H1 (cell line): ENCODE measurements at regions not wholly inside any gene's neighbourhood (a gene's known extent, or its start where the extent isn't known, plus 50 kb on each side); places are given as distances from the start of the nearest gene placed in this dataset.

Source experiments
- CTCF ChIA-PET: fragments of 300-600 bp; sonication (Branson Sonifier 250); formaldehyde crosslinking; loops from one replicate; lab custom pipeline; 2021; ENCODE audit not compliant: partially characterized antibody; lab: Charles Lee
- POLR2A ChIA-PET: fragments of 300-600 bp; sonication (Branson Sonifier 250); formaldehyde crosslinking; loops from one replicate; lab custom pipeline; 2021; ENCODE audit warnings: inconsistent platforms; ENCODE audit not compliant: partially characterized antibody; lab: Charles Lee
- DNase-seq, 2 experiments: peaks; one replicate each; pipeline versions ENCODE4 v3.0.0 to v3.0.0-alpha.2; 2010 to 2022; ENCODE audit warnings: low spot score in 2 of 2, low read depth in 1 of 2, mixed read lengths in 1 of 2
- FAIRE-seq: peaks from 2 replicates; lab custom pipeline; 2011; peaks lifted over from hg19 to GRCh38; lab: Jason Lieb, UNC
- H2AFZ ChIP-seq: 2 replicates; pipeline ENCODE4 v1.8.1; 2012; ENCODE audit warnings: low read length, inconsistent platforms
- H2AK5ac ChIP-seq: 2 replicates; pipeline ENCODE4 v1.6.1; 2013; ENCODE audit warnings: low read depth, low read length
- H2BK120ac ChIP-seq: replicated peaks from 2 replicates; pipeline ENCODE3; 2013; ENCODE audit warnings: low read depth, low read length, inconsistent platforms
- H2BK12ac ChIP-seq: 2 replicates; pipeline ENCODE4 v1.6.1; 2013; ENCODE audit warnings: low read depth, low read length
- H2BK15ac ChIP-seq: 2 replicates; pipeline ENCODE4 v1.6.1; 2013; ENCODE audit warnings: low read length
- H2BK20ac ChIP-seq: 2 replicates; pipeline ENCODE4 v1.6.1; 2013; ENCODE audit warnings: low read length
- H2BK5ac ChIP-seq: 2 replicates; pipeline ENCODE4 v1.6.1; 2013; ENCODE audit warnings: low read depth, low read length
- H3K14ac ChIP-seq: 2 replicates; pipeline ENCODE4 v1.6.1; 2013; ENCODE audit warnings: inconsistent platforms; ENCODE audit not compliant: insufficient read length
- H3K18ac ChIP-seq: 2 replicates; pipeline ENCODE4 v1.6.1; 2013; ENCODE audit warnings: low read length; ENCODE audit errors: extremely low read depth
- H3K23ac ChIP-seq: 2 replicates; pipeline ENCODE4 v1.6.1; 2013; ENCODE audit warnings: inconsistent platforms; ENCODE audit not compliant: insufficient read length
- H3K23me2 ChIP-seq: 2 replicates; pipeline ENCODE4 v1.6.1; 2013; ENCODE audit warnings: low read depth, low read length
- H3K27ac ChIP-seq: 2 replicates; pipeline ENCODE4 v1.6.1; 2011; ENCODE audit warnings: low read depth, low read length, inconsistent platforms
- H3K27me3 ChIP-seq, 4 experiments: replicated peaks in 1 of 4; 1 replicate in 1 of 4; 2 replicates in 3 of 4; pipeline versions ENCODE4 v1.6.1 to v1.8.1; 2011 to 2013; ENCODE audit warnings: low read length in 3 of 4, mild to moderate bottlenecking in 3 of 4, inconsistent platforms in 2 of 4, mixed read lengths in 2 of 4, moderate library complexity in 1 of 4; ENCODE audit not compliant: control insufficient read depth in 3 of 4, insufficient read depth in 3 of 4; ENCODE audit errors: extremely low read depth in 1 of 4
- H3K36me3 ChIP-seq, 4 experiments: 2 replicates each; pipeline versions ENCODE4 v1.6.1 to v1.8.1; 2011 to 2013; ENCODE audit warnings: mild to moderate bottlenecking in 4 of 4, low read length in 3 of 4, moderate library complexity in 2 of 4, control low read depth in 1 of 4, inconsistent platforms in 1 of 4; ENCODE audit not compliant: insufficient read depth in 4 of 4, control insufficient read depth in 2 of 4
- H3K4ac ChIP-seq: replicated peaks from 2 replicates; pipeline ENCODE3; 2013; ENCODE audit warnings: low read length, low read depth, mixed read lengths, inconsistent platforms; ENCODE audit not compliant: insufficient read length
- H3K4me1 ChIP-seq, 4 experiments: replicated peaks in 1 of 4; 1 replicate in 1 of 4; 2 replicates in 3 of 4; pipeline versions ENCODE4 v1.6.1 to v1.8.1; 2011 to 2013; ENCODE audit warnings: low read length in 3 of 4, inconsistent platforms in 2 of 4, mixed read lengths in 1 of 4; ENCODE audit not compliant: insufficient read depth in 4 of 4, control insufficient read depth in 3 of 4
- H3K4me2 ChIP-seq, 2 experiments: 2 replicates each; pipeline versions ENCODE4 v1.6.1 to v1.8.1; 2011 to 2013; ENCODE audit warnings: low read depth in 2 of 2, low read length in 2 of 2, control low read depth in 1 of 2, inconsistent platforms in 1 of 2, mild to moderate bottlenecking in 1 of 2; ENCODE audit not compliant: insufficient read depth in 1 of 2
- H3K4me3 ChIP-seq, 4 experiments: fragments of 200-600, 300-600 bp in 1 of 4; sonication (generic), shearing (Covaris generic), sonication (Bioruptor Twin) in 1 of 4; 2 replicates each; pipeline versions ENCODE4 v1.5.1 to v1.8.1; 2011 to 2016; ENCODE audit warnings: low read length in 4 of 4, low read depth in 3 of 4, control low read depth in 2 of 4, inconsistent platforms in 2 of 4, mild to moderate bottlenecking in 2 of 4, mixed read lengths in 1 of 4, moderate library complexity in 1 of 4; ENCODE audit not compliant: insufficient read depth in 2 of 4; ENCODE audit errors: extremely low read depth in 1 of 4
- H3K56ac ChIP-seq: replicated peaks from 2 replicates; pipeline ENCODE3; 2013; ENCODE audit warnings: low read depth, mild to moderate bottlenecking, mixed read lengths, low read length, inconsistent platforms; ENCODE audit not compliant: insufficient read length
- H3K79me1 ChIP-seq: 2 replicates; pipeline ENCODE4 v1.6.1; 2013; ENCODE audit warnings: low read depth, low read length, control low read depth
- H3K79me2 ChIP-seq, 2 experiments: 2 replicates each; pipeline versions ENCODE4 v1.6.1 to v1.8.1; 2012 to 2013; ENCODE audit warnings: low read length in 2 of 2, mild to moderate bottlenecking in 2 of 2, inconsistent platforms in 1 of 2; ENCODE audit not compliant: insufficient read depth in 2 of 2, control insufficient read depth in 1 of 2
- H3K9ac ChIP-seq, 4 experiments: replicated peaks in 1 of 4; 1 replicate in 1 of 4; 2 replicates in 3 of 4; pipeline versions ENCODE4 v1.6.1 to v1.8.1; 2011 to 2013; ENCODE audit warnings: low read depth in 3 of 4, low read length in 3 of 4, control low read depth in 2 of 4, mild to moderate bottlenecking in 2 of 4, moderate library complexity in 2 of 4, inconsistent platforms in 1 of 4; ENCODE audit errors: extremely low read depth in 1 of 4
- H3K9me3 ChIP-seq, 2 experiments: 2 replicates each; pipeline versions ENCODE4 v1.6.1 to v1.8.1; 2012 to 2013; ENCODE audit warnings: mild to moderate bottlenecking in 2 of 2, moderate library complexity in 2 of 2, control low read depth in 1 of 2, inconsistent platforms in 1 of 2, low read depth in 1 of 2, low read length in 1 of 2, mixed read lengths in 1 of 2; ENCODE audit not compliant: insufficient read depth in 2 of 2
- H4K20me1 ChIP-seq, 2 experiments: replicated peaks in 1 of 2; 2 replicates each; pipeline versions ENCODE3 to v1.8.1; 2011 to 2013; ENCODE audit warnings: inconsistent platforms in 2 of 2, low read length in 2 of 2, mild to moderate bottlenecking in 1 of 2; ENCODE audit not compliant: insufficient read depth in 2 of 2, control insufficient read depth in 1 of 2
- H4K5ac ChIP-seq: 2 replicates; pipeline ENCODE4 v1.6.1; 2013; ENCODE audit warnings: low read length, low read depth, mixed read lengths, inconsistent platforms; ENCODE audit not compliant: insufficient read length
- H4K8ac ChIP-seq: 2 replicates; pipeline ENCODE4 v1.8.0; 2013; ENCODE audit warnings: mild to moderate bottlenecking, moderate library complexity, low read length, inconsistent platforms; ENCODE audit not compliant: insufficient read depth; ENCODE audit errors: extremely low read depth
- H4K91ac ChIP-seq: replicated peaks from 2 replicates; pipeline ENCODE3; 2013; ENCODE audit warnings: low read length, mixed read lengths, inconsistent platforms; ENCODE audit not compliant: insufficient read length
- CBX5 ChIP-seq: fragments of 300-800, 300-1000 bp; sonication (generic); IDR thresholded peaks from 2 replicates; pipeline ENCODE4 v1.7.1; 2016; ENCODE audit warnings: antibody characterized with exemption, low read length, low read depth
- CTBP2 ChIP-seq: IDR thresholded peaks from 2 replicates; pipeline ENCODE4 v1.7.0; 2011; ENCODE audit warnings: borderline replicate concordance, mild to moderate bottlenecking, moderate library complexity, mixed read lengths, low read length; ENCODE audit not compliant: insufficient read depth, insufficient read length
- CTCF ChIP-seq, 3 experiments: IDR thresholded peaks; 1 replicate in 2 of 3; 2 replicates in 1 of 3; pipeline versions ENCODE4 v1.5.1 to v1.6.1; 2011; ENCODE audit warnings: low read length in 3 of 3, mild to moderate bottlenecking in 3 of 3, inconsistent platforms in 2 of 3, low read depth in 1 of 3, moderate library complexity in 1 of 3; ENCODE audit not compliant: insufficient read depth in 1 of 3; ENCODE audit errors: control extremely low read depth in 1 of 3
- FOSL1 ChIP-seq: IDR thresholded peaks from 2 replicates; pipeline ENCODE4 v1.6.1; 2011; ENCODE audit warnings: mild to moderate bottlenecking, low read depth, low read length, moderate library complexity; ENCODE audit not compliant: insufficient read depth
- GTF2F1 ChIP-seq: IDR thresholded peaks from 2 replicates; pipeline ENCODE4 v1.6.1; 2012; ENCODE audit warnings: low read depth, low read length, improper control_type of control experiment, borderline replicate concordance
- HDAC2 ChIP-seq, 2 experiments: fragments of 300-600 bp in 1 of 2; sonication (generic) in 1 of 2; IDR thresholded peaks; 2 replicates each; pipeline ENCODE4 v1.6.1; 2011 to 2012; ENCODE audit warnings: low read depth in 2 of 2, low read length in 2 of 2, mild to moderate bottlenecking in 2 of 2, moderate library complexity in 2 of 2, borderline replicate concordance in 1 of 2, inconsistent platforms in 1 of 2
- HDAC6 ChIP-seq: IDR thresholded peaks from one replicate; pipeline ENCODE4 v1.7.1; 2012; ENCODE audit warnings: low read depth, mild to moderate bottlenecking, inconsistent platforms, low read length, moderate library complexity
- POLR2AphosphoS5 ChIP-seq: IDR thresholded peaks from 2 replicates; pipeline ENCODE4 v1.6.1; 2011; ENCODE audit warnings: low read depth, low read length
- POU5F1 ChIP-seq: IDR thresholded peaks from 2 replicates; pipeline ENCODE4 v1.6.1; 2011; ENCODE audit warnings: low read depth, mild to moderate bottlenecking, low read length, moderate library complexity
- SP4 ChIP-seq: IDR thresholded peaks from 2 replicates; pipeline ENCODE4 v1.6.1; 2012; ENCODE audit warnings: low read length, inconsistent platforms
- WGBS, 2 experiments: shearing (Covaris generic) in 1 of 2; methylation state at CpG; one replicate each; pipeline versions ENCODE4 v1.1.6 to v1.1.7; 2013 to 2015; ENCODE audit warnings: low lambda C conversion rate in 2 of 2, mixed read lengths in 2 of 2, inconsistent platforms in 1 of 2, low coverage in 1 of 2, missing lambda C conversion rate in 1 of 2; ENCODE audit not compliant: insufficient replicate concordance in 2 of 2, insufficient coverage in 1 of 2, insufficient read length in 1 of 2; ENCODE audit errors: extremely low coverage in 1 of 2, missing lambda C conversion rate in 1 of 2; 5-methylcytosine and 5-hydroxymethylcytosine counted together

- Histone ChIP-seq H2BK20ac (no peak overlapping the region), H3K4me2 (no peak overlapping the region), H3K18ac (no peak overlapping the region), H3K79me1 (no peaks in the 10 kb centered on the region), H2AFZ (no peak overlapping the region), H4K91ac (no peak overlapping the region), H4K8ac (no peak overlapping the region), H3K23me2 (no peaks in the 10 kb centered on the region), H3K4me3 (no peak overlapping the region), H2BK5ac (no peak overlapping the region), H3K56ac (no peak overlapping the region)
- POLR2A ChIA-PET, result no interaction called here
- WGBS, 2 experiments, result 84% methylated on average over 7 of the region's 7 CpGs; no CpG with 5 or more reads in 1 of the 2 experiments
- TF ChIP-seq HDAC6, result no peak
- TF ChIP-seq POU5F1, result no peak
- TF ChIP-seq CTBP2, result no peak
- TF ChIP-seq FOSL1, result no peak
- TF ChIP-seq POLR2AphosphoS5, result no peak
- TF ChIP-seq CTCF (IDR thresholded peaks at IDR 0.05; ENCODE audit: control extremely low read depth in 1 of 3, insufficient read depth in 1 of 3, low read depth in 1 of 3, low read length in 3 of 3), result no peak
- TF ChIP-seq SP4, result no peak
- no peak for TF ChIP-seq GTF2F1
- TF ChIP-seq HDAC2 (IDR thresholded peaks at IDR 0.05; ENCODE audit: borderline replicate concordance in 1 of 2, low read depth in 2 of 2, low read length in 2 of 2), result no peak
- TF ChIP-seq CBX5, result no peak
- TF ChIP-seq, all 59 proteins: peak for 0
- H3K14ac ChIP-seq, result no peak overlapping the region
- no peak for FAIRE-seq
- H3K9me3 ChIP-seq, result no peaks in the 10 kb centered on the region
- DNase-seq, result no peak
- no peaks in the 10 kb centered on the region for H3K4me1 ChIP-seq
- no peak overlapping the region for H2BK12ac ChIP-seq
- no peak overlapping the region for H2BK15ac ChIP-seq
- no peak overlapping the region for H4K5ac ChIP-seq
- H3K23ac ChIP-seq, result no peak overlapping the region
- no peaks in the 10 kb centered on the region for H3K27me3 ChIP-seq
- no peak overlapping the region for H3K9ac ChIP-seq
- H3K79me2 ChIP-seq, result no peaks in the 10 kb centered on the region
- no peak overlapping the region for H3K27ac ChIP-seq
- H3K36me3 ChIP-seq, result no peaks in the 10 kb centered on the region
- H2BK120ac ChIP-seq, result no peak overlapping the region
- no peak overlapping the region for H3K4ac ChIP-seq
- CTCF ChIA-PET, result interaction anchor here (0.6 to 0.9 kb wide), 2 partner anchors 40 to 49 kb away, joined by 3 read pairs; no protein-coding TSS in a partner anchor
- H2AK5ac ChIP-seq, result no peak overlapping the region
- H4K20me1 ChIP-seq, result no peaks in the 10 kb centered on the region
These were observed 50.8 kb upstream of the MAF start for GRCh38 chr16:79651363-79651762.
